ENCODE measurements at regions not wholly inside any gene's neighbourhood (a gene's known extent, or its start where the extent isn't known, plus 50 kb on each side); places are given as distances from the start of the nearest gene placed in this dataset.

DNA sequence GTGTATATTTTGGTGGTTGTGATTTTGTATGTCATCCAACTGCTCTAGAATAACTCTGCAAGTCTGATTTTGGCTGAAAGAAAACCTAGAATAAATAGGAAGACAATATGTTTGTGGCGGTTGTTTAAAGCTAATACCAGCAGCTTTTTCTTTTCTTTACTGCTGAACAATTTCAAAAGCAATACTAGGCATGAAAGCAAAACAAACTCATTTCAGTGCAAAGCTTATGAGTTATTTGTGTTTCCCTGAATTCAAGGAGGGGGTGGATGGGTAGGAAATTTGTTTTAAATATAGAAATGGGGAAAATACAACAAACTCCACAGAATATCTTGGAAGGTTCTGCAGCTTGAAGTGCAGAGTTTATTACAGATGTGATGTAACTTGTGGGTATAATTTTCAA, 1041.9 kb upstream of the NR2F2 start:
- CTCF ChIA-PET (ENCODE audit: partially characterized antibody) = no interaction called here
- Histone ChIP-seq H3K27ac (ENCODE audit: low read depth, low read length) (no peak overlapping the region), H3K4me1 (ENCODE audit: insufficient read depth, low read length) (peaks cover 4% of the 10 kb centered on the region), H3K4me3 (ENCODE audit: low read length in 2 of 2) (no peak overlapping the region), H3K9me3 (ENCODE audit: control insufficient read depth in 1 of 2, low read length in 2 of 2) (no peaks in the 10 kb centered on the region), H3K27me3 (ENCODE audit: insufficient read depth, low read length) (no peaks in the 10 kb centered on the region), H3K36me3 (ENCODE audit: insufficient read depth, low read length) (no peaks in the 10 kb centered on the region)
- H3K27me3 Mint-ChIP-seq = peaks cover 3 to 8% of the 10 kb centered on the region in 2 donors
- no peak overlapping the region for H3K4me3 Mint-ChIP-seq
- DNase-seq = no peak
- intact Hi-C loops (cut with micrococcal nuclease) = no loop called here
- no peaks in the 10 kb centered on the region for H3K36me3 Mint-ChIP-seq
- H3K4me1 Mint-ChIP-seq = peaks cover 4 to 19% (median 8%) of the 10 kb centered on the region in 4 donors
- POLR2A ChIA-PET (ENCODE audit: partially characterized antibody) = no interaction called here
- H3K27ac Mint-ChIP-seq = no peak overlapping the region
- H3K9me3 Mint-ChIP-seq = no peaks in the 10 kb centered on the region

- no peak overlapping the region for H3K4me3 ChIP-seq (ENCODE audit: low read length in 2 of 2)
- no peak overlapping the region for H3K4me3 Mint-ChIP-seq
- no peak overlapping the region for H3K27ac Mint-ChIP-seq
- no peak for DNase-seq
- H3K9me3 Mint-ChIP-seq = no peaks in the 10 kb centered on the region
- H3K27me3 Mint-ChIP-seq = peaks cover 5 to 9% of the 10 kb centered on the region in 2 donors
- H3K4me1 Mint-ChIP-seq = peaks cover 0 to 7% (median 0%) of the 10 kb centered on the region in 4 donors
- no peaks in the 10 kb centered on the region for H3K9me3 ChIP-seq (ENCODE audit: control insufficient read depth in 1 of 2, low read length in 2 of 2)
- intact Hi-C loops (cut with micrococcal nuclease) = no loop called here
- POLR2A ChIA-PET (ENCODE audit: partially characterized antibody) = no interaction called here
- H3K27me3 ChIP-seq (ENCODE audit: insufficient read depth, low read length) = no peaks in the 10 kb centered on the region
- CTCF ChIA-PET (ENCODE audit: partially characterized antibody) = interaction anchor here (0.7 to 1.6 kb wide), 4 partner anchors 14 to 709 kb away, joined by 3 to 5 read pairs (median 4); no protein-coding TSS in a partner anchor
- H3K36me3 Mint-ChIP-seq = no peaks in the 10 kb centered on the region
- H3K36me3 ChIP-seq (ENCODE audit: insufficient read depth, low read length) = no peaks in the 10 kb centered on the region
- no peaks in the 10 kb centered on the region for H3K4me1 ChIP-seq (ENCODE audit: insufficient read depth, low read length)
- H3K27ac ChIP-seq (ENCODE audit: low read depth, low read length) = no peak overlapping the region
These were observed 1040.1 kb upstream of the NR2F2 start for GRCh38 chr15:95290176-95290974.

- ChIA-PET POLR2A (ENCODE audit: partially characterized antibody) (no interaction called here), CTCF (ENCODE audit: partially characterized antibody) (interaction anchor here (1.0 to 1.6 kb wide), 2 partner anchors 46 to 710 kb away, joined by 3 to 5 read pairs; no protein-coding TSS in a partner anchor)
- Mint-ChIP-seq H3K9me3 (no peaks in the 10 kb centered on the region), H3K27ac (no peak overlapping the region), H3K27me3 (peaks cover 8 to 14% of the 10 kb centered on the region in 2 donors), H3K4me1 (no peaks in the 10 kb centered on the region), H3K36me3 (no peaks in the 10 kb centered on the region), H3K4me3 (no peak overlapping the region)
- H3K27me3 ChIP-seq (ENCODE audit: insufficient read depth, low read length) = no peaks in the 10 kb centered on the region
- H3K4me3 ChIP-seq (ENCODE audit: low read length in 2 of 2) = no peak overlapping the region
- intact Hi-C loops (cut with micrococcal nuclease) = no loop called here
- H3K36me3 ChIP-seq (ENCODE audit: insufficient read depth, low read length) = no peaks in the 10 kb centered on the region
- no peaks in the 10 kb centered on the region for H3K9me3 ChIP-seq (ENCODE audit: control insufficient read depth in 1 of 2, low read length in 2 of 2)
- H3K4me1 ChIP-seq (ENCODE audit: insufficient read depth, low read length) = no peaks in the 10 kb centered on the region
- DNase-seq = peak in 3 of 5 donors; percentile 5 to 11 (median 11)
- no peak overlapping the region for H3K27ac ChIP-seq (ENCODE audit: low read depth, low read length)
These were observed 1038.5 kb upstream of the NR2F2 start for GRCh38 chr15:95291898-95292472.

- no peaks in the 10 kb centered on the region for H3K27me3 ChIP-seq (ENCODE audit: insufficient read depth, low read length)
- intact Hi-C loops (cut with micrococcal nuclease) = no loop called here
- Mint-ChIP-seq H3K9me3 (no peaks in the 10 kb centered on the region), H3K36me3 (no peaks in the 10 kb centered on the region), H3K27me3 (peaks cover 8 to 17% of the 10 kb centered on the region in 2 donors), H3K4me1 (no peaks in the 10 kb centered on the region), H3K27ac (no peak overlapping the region), H3K4me3 (no peak overlapping the region)
- H3K36me3 ChIP-seq (ENCODE audit: insufficient read depth, low read length) = no peaks in the 10 kb centered on the region
- ChIA-PET CTCF (ENCODE audit: partially characterized antibody) (interaction anchor here (1.1 to 1.2 kb wide), 2 partner anchors 16 to 28 kb away, joined by 3 read pairs; no protein-coding TSS in a partner anchor), POLR2A (ENCODE audit: partially characterized antibody) (no interaction called here)
- H3K9me3 ChIP-seq (ENCODE audit: control insufficient read depth in 1 of 2, low read length in 2 of 2) = no peaks in the 10 kb centered on the region
- H3K27ac ChIP-seq (ENCODE audit: low read depth, low read length) = no peak overlapping the region
- DNase-seq = no peak
- no peaks in the 10 kb centered on the region for H3K4me1 ChIP-seq (ENCODE audit: insufficient read depth, low read length)
- H3K4me3 ChIP-seq (ENCODE audit: low read length in 2 of 2) = no peak overlapping the region
These were observed 1037.6 kb upstream of the NR2F2 start for GRCh38 chr15:95292785-95293450.

DNA sequence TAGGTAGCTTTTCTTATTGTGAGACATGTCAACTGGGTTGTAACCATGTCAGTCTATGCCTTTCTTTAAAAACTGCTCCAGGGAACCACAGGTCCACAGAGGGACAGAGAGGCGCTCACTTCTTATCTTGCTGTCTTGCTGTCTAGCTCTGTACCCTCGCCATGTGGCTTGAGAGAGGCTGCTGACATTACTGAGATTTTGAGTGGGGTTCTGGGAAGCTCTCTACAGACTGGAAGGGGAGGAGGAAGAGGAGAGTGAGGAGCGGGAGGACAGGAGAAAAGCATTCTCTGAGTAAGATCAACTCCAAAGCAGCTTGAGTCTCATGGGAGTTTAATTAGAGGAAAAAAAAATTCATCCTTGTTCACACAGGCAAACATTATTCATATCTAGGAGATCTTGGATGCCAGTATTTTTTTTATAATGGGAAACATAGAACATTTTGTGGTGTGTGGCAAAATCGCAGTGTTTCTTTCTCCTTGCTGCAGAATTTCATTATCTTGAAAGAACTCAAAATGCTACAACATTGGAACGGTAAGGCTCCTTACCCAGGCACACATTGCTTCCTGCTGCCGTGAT, 1037.0 kb upstream of the NR2F2 start:
- Histone ChIP-seq H3K36me3 (ENCODE audit: insufficient read depth, low read length) (no peaks in the 10 kb centered on the region), H3K4me3 (ENCODE audit: low read length in 2 of 2) (no peak overlapping the region), H3K27me3 (ENCODE audit: insufficient read depth, low read length) (no peaks in the 10 kb centered on the region), H3K9me3 (ENCODE audit: control insufficient read depth in 1 of 2, low read length in 2 of 2) (no peaks in the 10 kb centered on the region), H3K27ac (ENCODE audit: low read depth, low read length) (no peak overlapping the region), H3K4me1 (ENCODE audit: insufficient read depth, low read length) (no peaks in the 10 kb centered on the region)
- peaks cover 0 to 3% (median under 1%) of the 10 kb centered on the region in 4 donors for H3K4me1 Mint-ChIP-seq
- H3K27ac Mint-ChIP-seq = no peak overlapping the region
- intact Hi-C loops (cut with micrococcal nuclease) = no loop called here
- no peak for DNase-seq
- ChIA-PET CTCF (ENCODE audit: partially characterized antibody) (interaction anchor here (0.8 to 1.2 kb wide), 3 partner anchors 15 to 719 kb away, joined by 3 read pairs; no protein-coding TSS in a partner anchor), POLR2A (ENCODE audit: partially characterized antibody) (no interaction called here)
- H3K27me3 Mint-ChIP-seq = peaks cover 8 to 17% of the 10 kb centered on the region in 2 donors
- no peak overlapping the region for H3K4me3 Mint-ChIP-seq
- H3K9me3 Mint-ChIP-seq = no peaks in the 10 kb centered on the region
- no peaks in the 10 kb centered on the region for H3K36me3 Mint-ChIP-seq

GRCh38 chr15:95295363-95295762, 1035.1 kb upstream of the NR2F2 start:
- CTCF ChIA-PET (ENCODE audit: partially characterized antibody) = interaction anchor here (1.4 kb wide), 1 partner anchor 9 kb away, joined by 3 read pairs; no protein-coding TSS in a partner anchor
- Mint-ChIP-seq H3K9me3 (no peaks in the 10 kb centered on the region), H3K36me3 (no peaks in the 10 kb centered on the region), H3K4me3 (no peak overlapping the region), H3K27ac (no peak overlapping the region), H3K4me1 (peaks cover 0 to 6% (median 4%) of the 10 kb centered on the region in 4 donors), H3K27me3 (peaks cover 8 to 17% of the 10 kb centered on the region in 2 donors)
- Histone ChIP-seq H3K27ac (ENCODE audit: low read depth, low read length) (no peak overlapping the region), H3K4me3 (ENCODE audit: low read length in 2 of 2) (no peak overlapping the region), H3K4me1 (ENCODE audit: insufficient read depth, low read length) (no peaks in the 10 kb centered on the region), H3K27me3 (ENCODE audit: insufficient read depth, low read length) (no peaks in the 10 kb centered on the region), H3K9me3 (ENCODE audit: control insufficient read depth in 1 of 2, low read length in 2 of 2) (no peaks in the 10 kb centered on the region), H3K36me3 (ENCODE audit: insufficient read depth, low read length) (no peaks in the 10 kb centered on the region)
- intact Hi-C loops (cut with micrococcal nuclease) = no loop called here
- POLR2A ChIA-PET (ENCODE audit: partially characterized antibody) = no interaction called here
- no peak for DNase-seq

Measured in CD4-positive, alpha-beta memory T cell (primary cell).